ENCODE measurements at regions not wholly inside any gene's neighbourhood (a gene's known extent, or its start where the extent isn't known, plus 50 kb on each side); places are given as distances from the start of the nearest gene placed in this dataset.
"Not testable (repeated sequence)": the region's sequence is repeated elsewhere in the genome, so short reads cannot be mapped to it uniquely, and the experiment has no call there.

DNA sequence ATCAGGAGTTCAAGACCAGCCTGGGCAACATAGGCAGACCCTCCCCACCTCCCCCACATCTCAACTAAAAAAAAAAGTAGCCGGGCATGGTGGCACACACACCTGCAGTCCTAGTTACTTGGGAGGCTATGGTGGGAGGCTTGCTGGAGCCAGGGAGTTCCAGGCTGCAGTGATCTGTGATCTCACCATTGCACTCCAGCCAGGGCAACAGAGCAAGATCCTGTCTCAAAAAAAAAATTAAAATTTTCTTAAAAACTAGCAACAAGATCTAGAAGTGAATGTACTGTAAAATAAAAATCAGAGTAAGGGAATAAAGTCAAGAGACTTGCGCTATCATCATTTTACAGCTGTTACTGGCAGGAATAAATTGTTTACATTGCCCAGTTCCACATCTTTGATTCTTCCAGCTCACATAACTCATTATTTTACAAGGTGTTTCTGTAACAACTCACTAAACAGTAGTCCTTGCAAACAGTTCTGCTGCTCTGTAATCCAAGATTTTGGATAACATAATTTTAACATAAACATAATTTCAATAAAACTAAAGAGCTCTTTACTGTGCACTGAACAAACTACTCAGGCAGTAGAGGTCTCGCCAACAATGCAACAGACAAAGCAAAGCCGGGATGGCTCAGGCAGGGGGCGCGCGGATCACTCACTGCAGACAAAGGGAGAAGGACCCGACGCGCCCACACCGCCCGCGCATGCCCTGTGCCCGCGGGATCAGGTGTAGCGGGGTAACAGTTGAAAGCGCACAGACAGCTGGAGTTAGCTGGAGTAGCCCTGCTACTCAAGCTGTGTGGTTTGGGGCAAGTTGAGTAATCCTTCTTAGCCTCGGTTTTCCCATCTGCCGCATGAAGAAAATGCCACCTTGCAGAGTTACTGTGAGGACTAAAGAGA lies 73.3 kb upstream of the NFE2L3 start:
- Histone ChIP-seq H3K27me3 (ENCODE audit: control insufficient read depth in 1 of 2, insufficient read depth in 2 of 2, low read length in 2 of 2) (peaks cover 30 to 43% of the 10 kb centered on the region in 2 donors), H3K9me3 (ENCODE audit: control insufficient read depth in 2 of 2, low read length in 2 of 2) (no peaks in the 10 kb centered on the region), H3K36me3 (ENCODE audit: control insufficient read depth in 2 of 2, insufficient read depth in 2 of 2, low read length in 2 of 2) (no peaks in the 10 kb centered on the region), H3K4me1 (ENCODE audit: control insufficient read depth, insufficient read depth, low read length) (peaks cover 4% of the 10 kb centered on the region), H3K4me3 (ENCODE audit: low read length in 2 of 2) (no peak overlapping the region), H3K9ac (ENCODE audit: low read length in 2 of 2) (no peak overlapping the region), H3K27ac (ENCODE audit: low read length) (no peak overlapping the region)

DNA sequence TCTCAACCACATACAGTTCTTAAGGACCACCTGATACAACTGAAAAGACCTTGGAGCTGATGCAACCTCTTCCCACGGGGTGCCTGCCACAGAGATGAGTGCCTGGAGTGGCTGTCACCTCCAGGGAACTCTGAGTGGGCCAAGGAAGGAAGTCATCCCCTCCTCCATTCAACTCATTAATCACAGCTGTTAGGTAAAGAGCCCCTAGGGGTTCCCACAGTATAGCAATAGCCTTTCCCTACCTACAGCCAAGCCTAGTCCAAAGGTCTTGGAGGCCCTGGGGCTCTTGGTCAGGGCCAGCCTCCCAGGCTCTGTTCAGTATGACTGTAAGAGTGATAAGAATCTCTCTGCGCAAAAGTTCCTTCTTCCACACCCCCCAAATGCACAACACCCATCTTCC lies 70.4 kb upstream of the NFE2L3 start:
- no peak overlapping the region for H3K27ac ChIP-seq (ENCODE audit: low read length)
- peaks cover 4% of the 10 kb centered on the region for H3K4me1 ChIP-seq (ENCODE audit: control insufficient read depth, insufficient read depth, low read length)
- H3K9me3 ChIP-seq (ENCODE audit: control insufficient read depth in 2 of 2, low read length in 2 of 2): no peaks in the 10 kb centered on the region
- H3K27me3 ChIP-seq (ENCODE audit: control insufficient read depth in 1 of 2, insufficient read depth in 2 of 2, low read length in 2 of 2): peaks cover 20 to 21% of the 10 kb centered on the region in 2 donors
- no peak overlapping the region for H3K9ac ChIP-seq (ENCODE audit: low read length in 2 of 2)
- H3K36me3 ChIP-seq (ENCODE audit: control insufficient read depth in 2 of 2, insufficient read depth in 2 of 2, low read length in 2 of 2): no peaks in the 10 kb centered on the region
- H3K4me3 ChIP-seq (ENCODE audit: low read length in 2 of 2): no peak overlapping the region

DNA sequence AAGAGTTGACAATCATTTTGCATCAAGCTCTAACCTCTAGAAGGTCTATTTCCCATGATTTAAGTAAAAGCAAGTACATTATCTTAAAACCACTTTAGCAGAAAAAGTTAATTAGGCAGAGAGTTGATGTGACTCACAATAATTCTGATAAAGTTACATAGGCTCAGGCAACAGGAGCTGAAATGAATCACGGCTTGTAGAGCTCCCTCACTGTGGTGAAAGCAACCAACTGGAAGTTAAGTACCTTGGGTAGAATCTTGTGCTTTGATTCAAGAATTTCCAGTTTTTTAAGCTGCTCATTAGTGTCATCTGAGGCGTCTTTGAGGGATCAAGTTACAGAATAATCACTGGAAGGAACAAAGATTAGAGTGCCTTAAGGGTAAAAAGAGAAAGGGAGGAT lies 68.9 kb upstream of the NFE2L3 start:
- Histone ChIP-seq H3K27me3 (ENCODE audit: control insufficient read depth in 1 of 2, insufficient read depth in 2 of 2, low read length in 2 of 2) (peaks cover 10 to 14% of the 10 kb centered on the region in 2 donors), H3K36me3 (ENCODE audit: control insufficient read depth in 2 of 2, insufficient read depth in 2 of 2, low read length in 2 of 2) (no peaks in the 10 kb centered on the region), H3K9ac (ENCODE audit: low read length in 2 of 2) (no peak overlapping the region), H3K27ac (ENCODE audit: low read length) (no peak overlapping the region), H3K4me1 (ENCODE audit: control insufficient read depth, insufficient read depth, low read length) (peaks cover 4% of the 10 kb centered on the region), H3K9me3 (ENCODE audit: control insufficient read depth in 2 of 2, low read length in 2 of 2) (no peaks in the 10 kb centered on the region), H3K4me3 (ENCODE audit: low read length in 2 of 2) (no peak overlapping the region)

DNA sequence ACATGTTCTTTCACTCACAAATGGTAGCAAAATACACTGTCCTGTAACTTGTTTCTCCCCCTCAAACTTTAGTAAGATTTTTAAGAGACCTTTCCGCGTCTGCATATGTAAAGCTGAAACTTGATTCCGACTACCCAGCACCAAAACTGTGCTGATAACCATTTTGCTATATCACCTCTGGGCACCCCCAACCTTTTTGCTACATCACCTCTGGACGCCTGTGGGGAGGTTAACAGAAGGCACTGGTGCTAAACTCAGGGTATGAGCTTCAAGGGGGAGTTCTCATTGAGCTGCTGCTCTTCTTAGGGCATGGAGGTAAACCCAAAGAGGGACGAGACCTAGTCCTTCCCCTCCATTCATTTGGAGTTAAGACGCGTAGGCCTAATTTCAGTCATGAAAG lies 67.6 kb upstream of the NFE2L3 start:
- H3K36me3 ChIP-seq (ENCODE audit: control insufficient read depth in 2 of 2, insufficient read depth in 2 of 2, low read length in 2 of 2): no peaks in the 10 kb centered on the region
- no peaks in the 10 kb centered on the region for H3K9me3 ChIP-seq (ENCODE audit: control insufficient read depth in 2 of 2, low read length in 2 of 2)
- no peak overlapping the region for H3K27ac ChIP-seq (ENCODE audit: low read length)
- H3K27me3 ChIP-seq (ENCODE audit: control insufficient read depth in 1 of 2, insufficient read depth in 2 of 2, low read length in 2 of 2): peaks cover 6 to 8% of the 10 kb centered on the region in 2 donors
- H3K9ac ChIP-seq (ENCODE audit: low read length in 2 of 2): no peak overlapping the region
- H3K4me3 ChIP-seq (ENCODE audit: low read length in 2 of 2): no peak overlapping the region
- H3K4me1 ChIP-seq (ENCODE audit: control insufficient read depth, insufficient read depth, low read length): no peaks in the 10 kb centered on the region

DNA sequence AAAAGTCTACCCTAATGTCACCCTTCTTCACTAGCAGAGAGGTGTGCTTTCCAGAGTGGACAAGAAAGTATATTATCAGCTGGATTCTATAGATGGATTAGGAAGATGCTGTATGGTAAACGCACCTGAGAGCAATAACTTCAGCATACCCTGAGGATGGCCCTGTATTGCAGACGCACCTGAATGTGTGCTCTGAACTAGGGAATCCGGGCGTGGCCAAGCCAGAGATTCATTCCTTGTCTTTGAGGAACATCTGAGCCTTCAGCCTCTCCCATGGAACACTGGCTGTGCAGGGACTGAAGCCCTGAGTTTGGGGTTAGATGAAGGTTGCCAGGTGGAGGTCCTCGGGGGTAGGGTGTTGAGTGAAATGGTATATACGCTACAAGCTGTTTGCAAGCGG lies 66.2 kb upstream of the NFE2L3 start:
- H3K9me3 ChIP-seq (ENCODE audit: control insufficient read depth in 2 of 2, low read length in 2 of 2): no peaks in the 10 kb centered on the region
- H3K4me1 ChIP-seq (ENCODE audit: control insufficient read depth, insufficient read depth, low read length): no peaks in the 10 kb centered on the region
- no peaks in the 10 kb centered on the region for H3K36me3 ChIP-seq (ENCODE audit: control insufficient read depth in 2 of 2, insufficient read depth in 2 of 2, low read length in 2 of 2)
- H3K27ac ChIP-seq (ENCODE audit: low read length): no peak overlapping the region
- H3K9ac ChIP-seq (ENCODE audit: low read length in 2 of 2): no peak overlapping the region
- no peak overlapping the region for H3K4me3 ChIP-seq (ENCODE audit: low read length in 2 of 2)
- H3K27me3 ChIP-seq (ENCODE audit: control insufficient read depth in 1 of 2, insufficient read depth in 2 of 2, low read length in 2 of 2): peaks cover 2 to 6% of the 10 kb centered on the region in 2 donors

DNA sequence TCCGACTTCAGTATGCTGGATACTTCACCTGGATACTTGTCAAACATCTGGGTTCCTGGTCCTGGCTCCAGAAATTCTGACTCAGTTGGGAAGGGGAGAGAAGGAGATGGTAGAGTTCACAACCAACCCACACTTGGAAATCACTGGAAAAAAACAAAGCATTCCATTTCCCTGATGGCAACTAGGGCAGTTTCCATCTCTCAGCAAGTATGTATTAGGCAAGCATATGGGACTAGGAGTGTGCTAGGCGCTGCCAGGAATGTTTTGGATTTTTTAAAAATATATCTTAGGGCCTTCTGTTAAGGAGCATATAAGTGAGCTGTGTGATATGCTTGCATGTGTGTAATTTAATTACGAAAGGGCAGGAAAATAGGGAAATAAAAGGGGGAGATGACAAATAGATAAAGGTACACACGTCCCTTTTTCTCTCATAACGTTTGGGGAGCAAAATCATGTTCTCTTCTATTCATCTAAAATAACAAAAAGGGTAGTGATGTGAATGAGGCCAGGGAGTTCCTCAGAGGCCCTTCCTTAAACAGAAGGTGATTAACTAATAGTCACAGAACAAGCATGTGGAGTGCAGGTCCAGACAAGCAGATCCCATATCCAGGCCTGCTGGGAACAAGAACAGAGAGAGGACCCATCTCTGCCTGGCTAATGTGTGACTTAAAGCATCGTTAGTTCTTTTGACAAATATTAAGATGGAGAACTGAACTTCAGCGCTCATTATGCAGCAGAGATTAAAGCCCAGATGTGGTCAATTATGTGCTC lies 64.5 kb upstream of the NFE2L3 start:
- Histone ChIP-seq H3K27me3 (ENCODE audit: control insufficient read depth in 1 of 2, insufficient read depth in 2 of 2, low read length in 2 of 2) (no peaks in the 10 kb centered on the region), H3K36me3 (ENCODE audit: control insufficient read depth in 2 of 2, insufficient read depth in 2 of 2, low read length in 2 of 2) (no peaks in the 10 kb centered on the region), H3K4me3 (ENCODE audit: low read length in 2 of 2) (no peak overlapping the region), H3K4me1 (ENCODE audit: control insufficient read depth, insufficient read depth, low read length) (no peaks in the 10 kb centered on the region), H3K9ac (ENCODE audit: low read length in 2 of 2) (no peak overlapping the region), H3K9me3 (ENCODE audit: control insufficient read depth in 2 of 2, low read length in 2 of 2) (no peaks in the 10 kb centered on the region), H3K27ac (ENCODE audit: low read length) (no peak overlapping the region)

DNA sequence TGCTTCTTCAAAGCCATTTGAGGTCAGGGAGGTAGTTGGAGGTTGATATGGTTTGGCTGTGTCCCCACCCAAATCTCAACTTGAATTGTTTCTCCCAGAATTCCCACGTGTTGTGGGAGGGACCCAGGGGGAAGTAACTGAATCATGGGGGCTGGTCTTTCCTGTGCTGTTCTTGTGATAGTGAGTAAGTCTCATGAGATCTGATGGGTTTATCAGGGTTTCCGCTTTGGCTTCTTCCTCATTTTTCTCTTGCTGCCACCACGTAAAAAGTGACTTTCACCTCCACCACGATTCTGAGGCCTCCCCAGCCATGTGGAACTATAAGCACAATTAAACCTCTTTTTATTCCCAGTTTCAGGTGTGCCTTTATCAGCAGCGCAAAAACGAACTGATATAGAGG lies 62.5 kb upstream of the NFE2L3 start:
- not testable (repeated sequence) for H3K27ac ChIP-seq (ENCODE audit: low read length); H3K4me1 ChIP-seq (ENCODE audit: control insufficient read depth, insufficient read depth, low read length); H3K9me3 ChIP-seq (ENCODE audit: control insufficient read depth in 2 of 2, low read length in 2 of 2); H3K27me3 ChIP-seq (ENCODE audit: control insufficient read depth in 1 of 2, insufficient read depth in 2 of 2, low read length in 2 of 2); H3K4me3 ChIP-seq (ENCODE audit: low read length in 2 of 2); H3K36me3 ChIP-seq (ENCODE audit: control insufficient read depth in 2 of 2, insufficient read depth in 2 of 2, low read length in 2 of 2); H3K9ac ChIP-seq (ENCODE audit: low read length in 2 of 2)

DNA sequence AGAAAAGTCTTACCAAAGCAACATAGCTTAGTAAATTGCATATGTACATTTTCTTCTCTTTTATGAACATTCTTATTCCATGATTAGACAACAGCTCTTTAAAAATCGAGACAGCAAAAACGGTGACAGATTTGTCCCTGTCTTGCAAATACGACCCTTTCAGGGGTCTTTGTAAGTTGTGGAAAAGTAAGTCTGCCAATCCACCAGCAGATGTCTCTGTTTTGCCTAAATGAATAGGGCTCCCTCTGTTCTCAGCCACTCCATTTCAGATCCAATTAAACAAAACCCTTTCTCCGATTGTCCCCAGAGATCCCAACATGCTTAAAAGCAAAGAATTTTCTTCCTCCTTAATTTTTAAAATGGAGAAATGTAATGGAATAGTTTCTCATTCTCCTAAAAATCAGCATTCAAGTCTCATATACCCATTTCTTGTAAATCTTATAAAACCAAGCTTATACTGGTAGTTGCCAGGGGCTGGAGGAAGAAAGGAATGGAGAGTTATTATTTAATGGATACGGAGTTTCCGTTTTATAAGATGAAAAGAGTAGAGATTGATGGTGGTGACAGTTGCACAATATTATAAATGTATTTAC lies 61.0 kb upstream of the NFE2L3 start:
- Histone ChIP-seq H3K27me3 (ENCODE audit: control insufficient read depth in 1 of 2, insufficient read depth in 2 of 2, low read length in 2 of 2) (no peaks in the 10 kb centered on the region), H3K9ac (ENCODE audit: low read length in 2 of 2) (no peak overlapping the region), H3K4me1 (ENCODE audit: control insufficient read depth, insufficient read depth, low read length) (no peaks in the 10 kb centered on the region), H3K36me3 (ENCODE audit: control insufficient read depth in 2 of 2, insufficient read depth in 2 of 2, low read length in 2 of 2) (no peaks in the 10 kb centered on the region), H3K9me3 (ENCODE audit: control insufficient read depth in 2 of 2, low read length in 2 of 2) (no peaks in the 10 kb centered on the region), H3K27ac (ENCODE audit: low read length) (no peak overlapping the region), H3K4me3 (ENCODE audit: low read length in 2 of 2) (no peak overlapping the region)

DNA sequence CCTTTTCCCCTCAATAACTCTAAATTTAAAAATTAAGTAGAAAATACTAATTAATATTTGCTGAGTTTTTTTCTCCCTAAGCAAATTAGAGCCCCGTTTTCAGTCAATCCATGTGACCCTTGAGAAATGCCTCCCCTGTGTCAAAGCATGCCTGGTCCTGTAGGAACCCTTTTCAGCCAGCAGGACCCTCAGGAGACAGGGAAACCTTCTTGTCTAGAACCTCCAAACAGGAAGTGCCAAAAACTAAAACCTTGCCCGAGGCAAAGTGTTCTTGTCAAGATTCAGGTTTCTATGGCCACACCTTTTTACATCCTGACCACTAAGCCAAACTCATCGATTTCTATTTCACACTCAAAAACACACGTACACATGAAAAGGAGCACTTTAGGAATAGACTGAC lies 60.1 kb upstream of the NFE2L3 start:
- H3K36me3 ChIP-seq (ENCODE audit: control insufficient read depth in 2 of 2, insufficient read depth in 2 of 2, low read length in 2 of 2): no peaks in the 10 kb centered on the region
- no peaks in the 10 kb centered on the region for H3K4me1 ChIP-seq (ENCODE audit: control insufficient read depth, insufficient read depth, low read length)
- no peak overlapping the region for H3K4me3 ChIP-seq (ENCODE audit: low read length in 2 of 2)
- H3K27ac ChIP-seq (ENCODE audit: low read length): no peak overlapping the region
- H3K27me3 ChIP-seq (ENCODE audit: control insufficient read depth in 1 of 2, insufficient read depth in 2 of 2, low read length in 2 of 2): no peaks in the 10 kb centered on the region
- no peaks in the 10 kb centered on the region for H3K9me3 ChIP-seq (ENCODE audit: control insufficient read depth in 2 of 2, low read length in 2 of 2)
- no peak overlapping the region for H3K9ac ChIP-seq (ENCODE audit: low read length in 2 of 2)

DNA sequence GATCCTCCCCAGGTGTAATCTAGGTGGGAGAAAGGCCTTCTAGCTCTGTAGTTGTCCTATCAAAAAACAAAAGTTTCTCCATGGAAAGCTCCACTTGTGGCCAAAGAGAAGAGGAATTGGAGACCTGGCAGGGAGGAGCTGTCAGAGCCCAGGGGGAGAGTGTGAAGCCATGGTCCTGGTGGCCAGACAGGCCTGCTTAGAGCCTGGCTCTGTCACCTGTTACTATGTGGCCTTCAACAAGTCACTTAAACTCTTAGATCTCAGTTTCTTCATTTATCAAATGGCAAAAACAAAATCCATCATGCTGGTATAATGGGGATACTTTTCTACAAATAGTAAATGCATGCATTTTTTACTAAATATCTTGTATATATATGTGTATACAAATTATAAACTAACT lies 59.0 kb upstream of the NFE2L3 start:
- Histone ChIP-seq H3K27ac (ENCODE audit: low read length) (no peak overlapping the region), H3K36me3 (ENCODE audit: control insufficient read depth in 2 of 2, insufficient read depth in 2 of 2, low read length in 2 of 2) (no peaks in the 10 kb centered on the region), H3K27me3 (ENCODE audit: control insufficient read depth in 1 of 2, insufficient read depth in 2 of 2, low read length in 2 of 2) (peaks cover 0 to 2% of the 10 kb centered on the region in 2 donors), H3K4me1 (ENCODE audit: control insufficient read depth, insufficient read depth, low read length) (no peaks in the 10 kb centered on the region), H3K9ac (ENCODE audit: low read length in 2 of 2) (no peak overlapping the region), H3K4me3 (ENCODE audit: low read length in 2 of 2) (no peak overlapping the region), H3K9me3 (ENCODE audit: control insufficient read depth in 2 of 2, low read length in 2 of 2) (no peaks in the 10 kb centered on the region)

All from stomach smooth muscle (tissue), 2 donors.